HFF-Myc (cell line): ENCODE measurements at regions not wholly inside any gene's neighbourhood (a gene's known extent, or its start where the extent isn't known, plus 50 kb on each side); places are given as distances from the start of the nearest gene placed in this dataset.

Experiments used
- DNase-seq: peaks from one replicate; pipeline ENCODE4 v3.0.0-alpha.2; 2011; ENCODE audit warnings: low read depth; ENCODE audit errors: extremely low read depth
- H3K4me3 ChIP-seq: replicated peaks from 2 replicates; pipeline ENCODE4 v1.5.1; 2011; ENCODE audit warnings: low read depth, mild to moderate bottlenecking, control low read depth, low read length
- TF ChIP-seq, protein P1 (sequence below): IDR thresholded peaks from 2 replicates; pipeline ENCODE4 v1.5.1; 2012; ENCODE audit warnings: mild to moderate bottlenecking, low read depth, low read length, control low read depth; ENCODE audit errors: missing control alignments

DNA sequence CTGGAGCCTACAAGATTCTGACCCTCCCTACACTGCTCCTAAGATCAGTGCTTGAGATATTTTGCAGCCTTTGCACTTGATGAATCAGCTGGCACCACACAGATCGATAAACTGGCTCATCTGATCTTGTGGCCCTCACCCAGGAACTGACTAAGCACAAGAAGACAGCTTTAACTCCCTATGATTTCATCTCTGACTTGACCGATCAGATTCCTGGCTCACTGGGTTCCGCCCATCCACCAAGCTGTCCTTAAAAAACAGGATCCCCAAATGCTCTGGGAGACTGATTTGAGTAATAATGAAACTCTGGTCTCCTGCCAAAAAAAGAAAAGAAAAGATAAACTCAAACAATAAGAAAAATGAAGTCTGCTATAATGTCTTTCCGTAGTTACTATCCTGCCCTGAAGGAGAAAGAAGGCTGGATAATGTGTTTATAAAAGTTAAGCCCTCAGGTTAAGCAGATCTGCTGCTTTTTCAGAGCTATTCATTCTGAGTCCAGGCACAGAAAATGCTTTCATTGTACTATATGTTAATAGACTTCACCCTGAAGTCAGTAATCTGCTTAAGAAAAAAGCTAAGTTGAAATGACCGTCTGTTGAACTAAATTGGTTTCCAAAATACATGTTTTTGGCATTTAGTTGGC lies 795.2 kb downstream of the TRIML1 start:
- H3K4me3 ChIP-seq, result no peak overlapping the region
- TF ChIP-seq, protein P1, sequence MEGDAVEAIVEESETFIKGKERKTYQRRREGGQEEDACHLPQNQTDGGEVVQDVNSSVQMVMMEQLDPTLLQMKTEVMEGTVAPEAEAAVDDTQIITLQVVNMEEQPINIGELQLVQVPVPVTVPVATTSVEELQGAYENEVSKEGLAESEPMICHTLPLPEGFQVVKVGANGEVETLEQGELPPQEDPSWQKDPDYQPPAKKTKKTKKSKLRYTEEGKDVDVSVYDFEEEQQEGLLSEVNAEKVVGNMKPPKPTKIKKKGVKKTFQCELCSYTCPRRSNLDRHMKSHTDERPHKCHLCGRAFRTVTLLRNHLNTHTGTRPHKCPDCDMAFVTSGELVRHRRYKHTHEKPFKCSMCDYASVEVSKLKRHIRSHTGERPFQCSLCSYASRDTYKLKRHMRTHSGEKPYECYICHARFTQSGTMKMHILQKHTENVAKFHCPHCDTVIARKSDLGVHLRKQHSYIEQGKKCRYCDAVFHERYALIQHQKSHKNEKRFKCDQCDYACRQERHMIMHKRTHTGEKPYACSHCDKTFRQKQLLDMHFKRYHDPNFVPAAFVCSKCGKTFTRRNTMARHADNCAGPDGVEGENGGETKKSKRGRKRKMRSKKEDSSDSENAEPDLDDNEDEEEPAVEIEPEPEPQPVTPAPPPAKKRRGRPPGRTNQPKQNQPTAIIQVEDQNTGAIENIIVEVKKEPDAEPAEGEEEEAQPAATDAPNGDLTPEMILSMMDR, result no peak
- DNase-seq, result no peak

DNA sequence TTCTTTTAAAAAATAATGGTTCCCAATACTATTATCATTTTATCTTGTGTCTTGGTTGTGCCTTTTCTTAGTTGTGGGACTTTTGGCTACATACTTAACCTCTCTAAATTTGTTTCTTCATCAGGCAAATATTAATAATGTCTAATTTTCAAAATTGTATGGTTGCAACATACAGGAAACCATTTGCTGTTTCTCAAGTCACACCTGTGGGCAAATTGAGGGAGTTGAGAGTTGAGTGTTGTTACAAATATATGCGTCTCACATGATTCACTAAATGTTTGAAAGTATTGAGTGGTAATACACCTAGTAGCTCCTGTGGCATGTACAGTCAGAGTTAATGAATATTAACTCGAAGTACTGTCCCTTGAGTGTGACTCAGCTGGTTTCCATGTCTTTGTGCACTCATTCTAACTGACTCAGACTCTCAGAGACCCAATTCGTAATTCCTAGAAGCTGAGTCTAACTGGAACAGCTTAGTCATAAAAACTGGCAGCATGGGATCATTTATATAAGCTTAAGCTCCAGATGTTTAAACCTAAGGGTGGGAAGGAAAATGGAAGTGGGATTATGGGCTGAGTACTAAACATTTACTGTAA lies 802.4 kb downstream of the TRIML1 start:
- peak; percentile 99 for DNase-seq
- TF ChIP-seq, protein P1, result no peak
- H3K4me3 ChIP-seq, result no peak overlapping the region

DNA sequence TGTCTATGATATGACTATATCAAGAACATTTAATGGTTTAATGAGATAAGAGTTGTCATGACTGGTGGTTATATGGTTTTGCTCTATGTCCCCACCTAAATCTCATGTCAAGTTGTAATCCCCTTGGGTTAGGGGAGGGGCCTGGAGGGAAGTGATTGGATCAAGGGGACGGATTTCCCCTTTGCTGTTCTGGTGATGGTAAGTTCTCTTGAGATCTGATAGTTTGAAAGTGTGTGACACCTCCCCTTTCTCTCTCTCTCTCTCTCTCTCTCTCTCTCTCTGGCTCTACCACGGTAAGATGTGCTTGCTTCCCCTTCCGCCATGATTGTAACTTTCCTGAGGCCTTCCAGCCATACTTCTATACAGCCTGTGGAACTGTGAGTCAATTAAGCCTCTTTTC lies 803.4 kb downstream of the TRIML1 start:
- no peak overlapping the region for H3K4me3 ChIP-seq
- TF ChIP-seq, protein P1, result no peak
- DNase-seq, result no peak

DNA sequence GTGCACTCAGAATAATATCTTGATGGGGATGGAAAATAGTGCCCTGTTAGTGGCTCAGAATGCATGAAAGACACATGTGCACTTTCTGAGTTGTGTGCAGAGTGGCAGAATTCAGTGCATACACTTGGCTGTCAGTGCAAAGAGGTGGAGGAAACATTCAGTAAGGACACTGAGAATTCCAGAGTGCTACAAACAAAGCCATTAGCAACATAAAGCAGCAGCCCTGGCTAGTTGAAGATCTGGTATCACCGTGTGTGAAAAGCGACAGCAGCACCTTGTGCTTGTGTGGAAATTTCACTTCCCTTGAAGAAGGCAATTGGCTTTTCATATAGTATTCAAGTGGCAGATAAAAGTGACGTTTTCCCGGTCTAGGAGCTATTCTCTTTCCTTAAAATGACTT lies 810.4 kb downstream of the TRIML1 start:
- no peak overlapping the region for H3K4me3 ChIP-seq
- TF ChIP-seq, protein P1, result no peak
- DNase-seq, result no peak

DNA sequence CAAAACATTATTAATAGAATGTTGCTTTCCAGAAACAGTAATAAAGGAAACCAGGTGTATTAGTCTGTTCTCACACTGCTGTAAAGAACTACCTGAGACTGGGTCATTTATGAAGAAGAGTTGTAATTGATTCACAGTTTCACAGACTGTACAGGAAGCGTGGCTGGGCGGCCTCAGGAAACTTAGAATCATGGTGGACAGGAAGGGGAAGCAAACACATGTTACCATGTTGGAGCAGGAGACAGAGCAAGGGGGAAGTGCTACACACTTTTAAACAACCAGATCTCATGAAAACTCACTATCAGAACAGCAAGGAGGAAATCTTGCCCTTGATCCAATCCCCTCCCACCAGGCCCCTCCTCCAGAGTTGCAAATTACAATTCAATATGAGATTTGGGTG lies 815.8 kb downstream of the TRIML1 start:
- no peak overlapping the region for H3K4me3 ChIP-seq
- TF ChIP-seq, protein P1, result no peak

DNA sequence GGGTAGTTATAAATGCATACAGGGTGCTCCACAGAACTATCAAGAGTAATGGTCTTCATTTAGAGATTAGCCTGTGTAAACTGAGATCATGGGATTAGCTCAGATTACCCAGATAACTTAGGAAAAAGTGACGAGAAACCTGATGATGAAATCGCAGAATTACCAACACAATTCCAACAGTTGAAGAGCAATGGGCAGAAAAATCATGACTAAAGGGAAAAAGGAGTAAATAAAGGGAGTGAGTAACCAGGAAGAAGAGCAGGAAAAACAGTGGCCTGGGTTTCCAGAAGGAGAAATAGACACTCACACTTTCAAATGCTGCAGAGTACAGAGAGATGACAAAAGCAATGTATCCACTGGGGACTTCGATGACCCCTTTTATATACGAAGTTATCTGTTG lies 817.3 kb downstream of the TRIML1 start:
- TF ChIP-seq, protein P1, result no peak
- DNase-seq, result no peak
- H3K4me3 ChIP-seq, result no peak overlapping the region

More for the DNA sequence above, 815.8 kb downstream of the TRIML1 start:
- DNase-seq, result no peak
